Stimulated activated CD4-positive, alpha-beta T cell treated with anti-CD3 and anti-CD28 coated beads, Interleukin-4, amount 100 ng/mL, for 24 hours (primary cell): ENCODE measurements at regions not wholly inside any gene's neighbourhood (a gene's known extent, or its start where the extent isn't known, plus 50 kb on each side); places are given as distances from the start of the nearest gene placed in this dataset.

Source experiments
- DNase-seq: peaks from one replicate; pipeline ENCODE4 v3.0.0-alpha.2; 2020

- DNase-seq: no peak
Observed at GRCh38 chr6:1053586-1053985, 258.3 kb upstream of the FOXQ1 start.

GRCh38 chr6:1052262-1052661 lies 259.6 kb upstream of the FOXQ1 start:
- DNase-seq: no peak

GRCh38 chr6:1049900-1050299 lies 262.0 kb upstream of the FOXQ1 start:
- DNase-seq: no peak

GRCh38 chr6:1049170-1049569 lies 262.7 kb upstream of the FOXQ1 start:
- no peak for DNase-seq

GRCh38 chr6:1047981-1048541 lies 263.8 kb upstream of the FOXQ1 start:
- DNase-seq: no peak

- no peak for DNase-seq
Observed at GRCh38 chr6:1045239-1045638, 266.7 kb upstream of the FOXQ1 start.

GRCh38 chr6:1044040-1044836 lies 267.7 kb upstream of the FOXQ1 start:
- DNase-seq: no peak

- no peak for DNase-seq
Observed at GRCh38 chr6:1043458-1043836, 268.5 kb upstream of the FOXQ1 start.

- no peak for DNase-seq
Observed at GRCh38 chr6:1042583-1043457, 269.1 kb upstream of the FOXQ1 start.

GRCh38 chr6:1040393-1040792 lies 271.5 kb upstream of the FOXQ1 start:
- no peak for DNase-seq

GRCh38 chr6:1039746-1040145 lies 272.2 kb upstream of the FOXQ1 start:
- DNase-seq: no peak

GRCh38 chr6:1039191-1039590 lies 272.7 kb upstream of the FOXQ1 start:
- no peak for DNase-seq

- no peak for DNase-seq
Observed at GRCh38 chr6:1037430-1038202, 274.3 kb upstream of the FOXQ1 start.

- DNase-seq: no peak
Observed at GRCh38 chr6:1035401-1035800, 276.5 kb upstream of the FOXQ1 start.

GRCh38 chr6:1031720-1032119 lies 280.2 kb upstream of the FOXQ1 start:
- no peak for DNase-seq

GRCh38 chr6:1029141-1029540 lies 282.8 kb upstream of the FOXQ1 start:
- no peak for DNase-seq

GRCh38 chr6:1028723-1029122 lies 283.2 kb upstream of the FOXQ1 start:
- no peak for DNase-seq

GRCh38 chr6:1027795-1028569 lies 283.9 kb upstream of the FOXQ1 start:
- no peak for DNase-seq

- DNase-seq: no peak
Observed at GRCh38 chr6:1027109-1027794, 284.6 kb upstream of the FOXQ1 start.

GRCh38 chr6:1025821-1026220 lies 286.1 kb upstream of the FOXQ1 start:
- DNase-seq: no peak

- no peak for DNase-seq
Observed at GRCh38 chr6:1024587-1024986, 287.3 kb upstream of the FOXQ1 start.

GRCh38 chr6:1024161-1024560 lies 287.7 kb upstream of the FOXQ1 start:
- DNase-seq: no peak
